HG03175 (cell line): ENCODE measurements at regions not wholly inside any gene's neighbourhood (a gene's known extent, or its start where the extent isn't known, plus 50 kb on each side); places are given as distances from the start of the nearest gene placed in this dataset.
"Not testable (repeated sequence)": the region's sequence is repeated elsewhere in the genome, so short reads cannot be mapped to it uniquely, and the experiment has no call there.

Experiments used
- ATAC-seq: cut with Tn5 transposase; IDR thresholded peaks from one replicate; pipeline ENCODE4 v1.9.1; 2021; ENCODE audit warnings: mild to moderate bottlenecking, moderate library complexity; ENCODE audit not compliant: unreplicated experiment

DNA sequence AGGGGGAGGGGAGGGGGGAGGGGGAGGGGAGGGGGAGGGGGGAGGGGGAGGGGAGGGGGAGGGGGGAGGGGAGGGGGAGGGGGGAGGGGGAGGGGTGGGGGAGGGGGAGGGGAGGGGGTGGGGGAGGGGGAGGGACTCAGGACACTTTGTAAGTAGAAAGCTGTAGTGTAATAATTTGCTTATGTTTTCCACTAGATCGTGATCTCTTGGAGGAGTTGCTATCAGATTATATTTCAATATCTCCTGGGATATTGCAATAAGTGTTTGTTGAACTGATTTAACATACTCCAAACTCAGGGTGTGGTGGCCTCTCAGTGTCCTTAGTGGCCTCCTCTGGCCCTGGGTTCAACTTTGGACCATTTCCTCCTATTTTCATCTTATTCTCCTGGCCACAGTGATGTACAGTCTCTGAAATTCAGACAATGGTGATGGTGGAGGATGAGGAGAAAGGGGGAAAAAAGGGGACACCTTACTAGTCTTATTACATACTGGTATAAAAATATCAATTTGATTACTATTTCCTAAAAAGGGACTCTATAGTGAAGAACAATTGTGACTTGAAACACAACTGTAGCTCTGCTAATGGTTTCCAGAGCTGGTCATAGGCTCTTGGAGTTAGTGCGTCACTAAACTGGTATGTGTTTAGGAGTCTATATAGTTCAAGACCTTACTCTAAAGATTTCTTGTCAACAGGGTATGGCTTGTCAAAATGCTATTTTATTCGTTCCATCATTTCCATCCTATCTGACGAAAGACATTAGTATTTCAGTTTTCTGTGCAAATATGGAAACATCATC, 89.6 kb downstream of the DDX1 start:
- no peak for ATAC-seq

DNA sequence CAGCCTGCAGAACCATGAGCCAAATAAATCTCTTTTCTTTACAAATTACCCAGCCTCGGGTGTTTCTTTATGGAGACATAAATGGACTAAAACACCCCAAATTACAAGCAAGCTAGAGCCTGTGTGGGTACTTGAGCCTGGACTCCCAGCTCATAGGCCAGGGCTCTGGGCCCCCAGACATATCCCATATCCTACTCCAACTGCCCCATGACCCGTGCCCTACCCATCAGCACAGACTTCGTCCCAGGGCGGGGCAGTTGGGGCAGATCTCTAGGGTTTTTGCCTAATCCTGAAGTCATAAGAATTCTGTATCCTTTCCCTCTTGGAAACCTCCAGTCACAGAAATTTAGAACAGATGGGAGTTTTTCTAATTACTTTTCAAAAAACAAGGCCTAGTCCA, 90.7 kb downstream of the DDX1 start:
- ATAC-seq = no peak

DNA sequence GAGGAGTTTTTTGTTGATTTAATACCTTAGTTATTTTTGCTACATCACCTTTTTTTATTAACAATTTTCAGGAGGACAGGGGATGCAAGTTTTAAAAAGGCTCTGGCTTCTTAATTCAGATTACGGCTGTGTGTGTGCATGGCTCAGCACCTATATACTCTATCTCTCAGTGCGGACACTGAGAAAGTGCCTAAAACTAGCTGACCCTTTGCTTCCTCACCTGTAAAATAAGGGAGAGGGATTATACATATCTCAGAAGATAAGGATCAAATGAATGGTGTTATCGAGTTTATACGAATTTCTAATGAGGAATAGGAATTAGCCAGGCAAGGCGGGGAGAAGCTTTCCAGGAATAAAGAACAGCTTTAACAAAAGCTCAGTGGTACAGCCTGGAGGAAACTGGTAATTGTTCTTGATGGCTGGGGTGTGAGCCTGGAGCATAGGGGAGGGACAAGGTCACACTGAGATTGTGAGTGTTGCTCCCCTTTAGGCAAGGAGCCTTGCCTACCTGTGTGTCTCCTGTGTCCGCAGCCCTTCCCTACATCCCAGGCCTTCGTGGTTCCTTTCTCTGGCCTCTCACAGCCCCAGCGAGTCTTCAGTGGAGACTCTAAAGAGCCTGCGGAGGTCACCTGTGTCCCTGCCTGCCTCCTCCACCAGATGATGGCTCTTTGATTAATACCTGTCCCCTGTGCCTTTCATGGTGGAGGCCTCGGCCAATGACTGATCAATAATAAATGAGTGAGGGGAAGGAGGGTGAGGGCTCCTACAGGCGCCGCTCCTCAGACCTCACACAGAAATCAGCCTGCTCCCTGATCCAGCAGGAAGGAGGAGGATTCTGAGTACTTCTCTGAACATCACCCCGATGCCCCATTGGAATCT, 92.7 kb downstream of the DDX1 start:
- ATAC-seq = no peak

DNA sequence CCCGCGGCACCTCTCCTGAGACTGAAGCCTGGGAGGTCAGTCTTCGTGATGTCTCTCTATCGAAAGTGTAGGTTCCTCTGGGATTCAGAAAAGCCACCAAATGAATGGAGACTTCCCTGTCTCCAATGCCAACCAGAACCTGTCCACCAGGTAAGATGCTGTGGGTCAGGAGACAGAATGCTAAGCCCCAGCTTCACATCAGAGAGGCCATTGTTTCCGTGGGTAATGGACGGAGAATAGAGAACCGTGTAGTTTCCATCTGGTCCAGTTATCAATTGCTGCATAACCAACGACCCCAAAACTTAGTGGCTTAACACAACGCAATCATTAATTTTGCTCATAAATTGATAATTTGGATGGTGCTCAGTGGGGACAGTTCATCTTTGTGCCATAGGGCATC, 93.5 kb downstream of the DDX1 start:
- ATAC-seq = no peak

DNA sequence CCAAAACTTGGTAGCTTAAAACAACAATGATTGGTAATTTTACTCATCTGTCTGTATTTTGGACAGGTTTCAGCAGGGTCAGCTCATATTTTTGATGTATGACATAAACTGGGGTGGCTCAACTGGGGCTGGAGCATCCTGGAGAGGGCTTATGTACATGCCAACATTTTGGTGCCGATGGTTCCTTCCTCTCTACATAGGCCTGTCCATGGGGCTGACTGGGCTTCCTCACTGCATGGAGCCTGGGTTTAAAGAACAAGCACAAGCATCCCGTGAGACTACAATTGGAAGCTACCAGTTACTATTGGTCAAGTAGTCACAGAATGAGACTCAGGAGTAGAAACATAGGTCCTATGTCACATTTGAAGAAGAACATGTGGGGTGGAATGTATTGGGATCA, 95.0 kb downstream of the DDX1 start:
- ATAC-seq = no peak

DNA sequence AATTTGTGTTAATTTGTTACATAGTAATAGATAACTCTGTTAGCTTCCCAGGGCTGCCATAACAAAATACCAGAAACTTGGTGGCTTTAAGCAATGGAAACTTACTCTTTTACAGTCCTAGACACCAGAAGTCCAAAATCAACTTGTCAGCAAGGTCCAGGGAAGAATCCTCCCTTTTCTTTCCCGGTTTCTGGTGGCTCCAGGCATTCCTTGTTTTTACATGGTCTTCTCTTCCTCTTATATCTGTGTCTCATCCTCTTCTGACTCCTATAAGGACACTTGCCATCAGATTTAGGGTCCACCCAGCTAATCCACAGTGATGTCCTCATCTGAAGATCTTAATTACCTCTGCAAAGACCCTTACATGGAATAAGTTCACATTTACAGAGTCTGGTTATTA, 95.6 kb downstream of the DDX1 start:
- no peak for ATAC-seq

DNA sequence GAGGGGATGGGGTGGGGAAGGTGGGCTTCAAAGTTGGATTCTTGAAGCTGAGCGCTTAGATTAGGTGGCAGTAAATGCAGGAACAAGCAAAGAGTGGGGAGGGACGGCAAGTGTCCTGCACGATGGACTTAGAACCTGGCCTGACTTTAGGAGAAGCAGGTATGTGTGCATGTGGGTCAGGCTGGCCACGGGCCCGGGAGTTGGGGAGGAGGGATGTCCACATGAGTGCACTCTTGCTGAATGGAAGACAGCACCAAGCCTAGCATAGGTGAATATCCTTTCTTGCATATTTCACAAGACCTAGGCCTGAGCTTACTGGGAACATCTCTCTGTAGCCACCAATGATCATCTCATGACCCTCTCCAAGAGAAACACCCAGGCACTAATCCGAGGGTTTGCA, 96.1 kb downstream of the DDX1 start:
- ATAC-seq = no peak

DNA sequence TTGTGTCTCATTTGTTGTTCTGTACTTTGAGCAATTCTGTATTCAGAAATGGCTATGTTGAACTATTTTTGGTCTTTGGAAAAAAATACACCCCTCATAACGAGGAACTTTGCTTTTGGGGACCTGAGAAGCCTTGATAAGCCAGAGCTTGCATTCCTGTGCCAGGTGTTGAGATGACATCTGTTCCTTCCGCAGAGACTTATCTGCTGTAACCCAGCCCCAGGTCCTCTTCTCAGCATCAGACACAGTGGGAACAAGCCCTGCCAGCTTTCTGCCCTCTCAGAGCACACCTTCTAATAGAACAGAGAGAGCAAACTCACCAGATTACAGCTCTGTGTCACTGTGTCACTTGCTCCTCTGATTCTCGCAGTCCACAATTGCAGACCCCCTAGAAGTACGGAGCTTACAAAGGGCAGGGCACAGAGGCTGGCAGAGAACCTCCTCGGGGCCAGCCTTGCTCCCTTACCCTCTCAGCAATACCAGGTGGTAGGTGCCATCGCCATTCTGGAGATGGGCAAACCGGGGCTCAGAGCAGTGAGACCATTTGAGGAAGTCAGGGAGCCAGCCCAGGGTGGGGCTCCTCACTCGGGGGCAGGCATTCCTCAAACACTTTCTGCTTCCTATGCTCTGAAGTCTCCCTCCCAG, 97.4 kb downstream of the DDX1 start:
- no peak for ATAC-seq

DNA sequence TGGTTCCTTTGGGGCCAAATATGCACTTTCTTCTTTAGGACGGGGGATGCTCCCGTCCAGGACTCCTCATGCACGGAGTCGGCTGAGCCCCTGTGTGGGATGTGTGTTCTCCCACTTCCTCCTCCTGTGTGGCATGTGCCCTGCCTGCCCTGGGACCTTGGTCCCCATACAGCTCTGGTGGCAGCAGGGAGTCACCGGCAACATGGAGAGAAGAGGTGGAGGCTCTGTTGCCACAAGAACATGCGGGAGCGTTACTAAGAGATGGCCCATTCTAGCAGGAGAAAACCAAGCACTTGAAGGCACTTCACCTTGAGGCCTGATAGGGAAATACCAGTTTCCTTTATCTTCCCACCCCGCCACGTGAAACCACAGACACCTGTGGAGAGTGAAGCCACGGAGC, 98.0 kb downstream of the DDX1 start:
- ATAC-seq = no peak

DNA sequence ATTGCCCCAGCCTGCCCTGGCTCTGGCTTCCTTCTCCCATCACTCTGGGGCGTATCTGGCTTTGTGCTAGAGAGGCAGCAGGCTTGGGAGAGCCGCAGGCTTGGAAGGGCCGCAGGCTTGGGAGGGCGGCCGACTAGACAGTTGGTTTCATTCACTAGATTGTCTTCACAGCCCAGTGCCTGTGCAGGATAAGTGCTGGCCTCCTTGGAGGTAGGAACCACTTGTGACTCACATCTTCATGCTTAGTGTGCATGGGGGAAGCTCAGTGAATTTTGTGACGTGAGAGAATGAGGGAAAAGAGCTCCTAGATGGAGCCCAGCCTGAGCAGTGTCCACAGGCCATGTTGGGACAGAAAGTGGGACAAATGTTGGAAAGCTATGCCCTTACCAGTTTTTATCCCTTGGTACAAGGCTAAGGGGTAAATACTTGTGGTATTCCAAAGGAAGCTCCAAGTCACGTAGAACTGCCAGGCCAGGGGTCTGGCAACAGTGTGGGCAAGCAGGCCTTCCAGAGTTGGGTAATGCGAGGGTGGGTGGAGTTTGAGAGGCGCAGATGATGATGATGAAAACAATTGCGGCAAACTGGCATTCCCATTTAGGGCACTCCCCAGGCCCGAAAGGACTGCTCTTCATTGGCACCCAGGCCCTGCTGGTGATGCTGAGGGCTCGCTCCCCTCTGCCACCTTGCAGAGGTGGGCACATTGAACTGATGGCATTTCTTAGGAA, 100.1 kb downstream of the DDX1 start:
- no peak for ATAC-seq

DNA sequence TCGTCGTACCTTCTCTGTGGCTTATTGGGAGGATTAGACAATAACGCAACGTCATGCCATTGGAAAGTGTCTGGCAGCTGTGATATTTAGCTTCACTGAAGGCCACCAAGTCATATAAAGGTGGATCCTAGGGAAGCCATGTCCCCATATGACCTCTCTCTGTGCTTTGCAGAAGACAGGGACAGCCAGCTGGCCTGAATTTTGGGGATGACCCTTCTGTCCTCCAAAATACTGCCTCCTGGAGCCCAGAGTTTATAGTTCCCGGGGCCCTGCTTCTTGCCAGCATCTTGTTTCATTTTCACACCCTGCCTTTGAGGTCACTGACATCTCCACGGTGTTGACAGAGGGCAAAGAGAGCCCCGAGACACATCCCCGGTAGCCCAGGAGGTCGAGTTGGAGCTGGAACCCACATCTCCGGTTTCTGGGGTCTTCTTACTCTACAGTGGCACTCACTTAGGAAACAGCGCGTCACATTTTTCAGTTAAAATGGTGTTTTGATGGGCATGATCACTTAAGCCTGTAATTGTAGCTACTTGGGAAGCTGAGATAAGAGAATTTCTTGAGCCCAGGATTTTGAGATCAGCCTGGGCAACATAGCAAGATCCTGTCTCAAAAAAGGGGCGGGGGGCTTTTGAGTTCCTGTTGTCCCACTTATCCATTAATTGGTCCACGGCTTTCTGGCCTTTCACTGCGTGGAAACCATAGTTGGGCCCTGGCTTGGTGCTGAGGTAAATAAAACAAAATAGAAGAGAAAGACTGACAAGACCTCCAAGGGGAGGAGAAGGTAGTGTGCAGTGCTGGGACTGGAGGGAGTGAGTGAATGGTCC, 101.1 kb downstream of the DDX1 start:
- ATAC-seq = no peak

DNA sequence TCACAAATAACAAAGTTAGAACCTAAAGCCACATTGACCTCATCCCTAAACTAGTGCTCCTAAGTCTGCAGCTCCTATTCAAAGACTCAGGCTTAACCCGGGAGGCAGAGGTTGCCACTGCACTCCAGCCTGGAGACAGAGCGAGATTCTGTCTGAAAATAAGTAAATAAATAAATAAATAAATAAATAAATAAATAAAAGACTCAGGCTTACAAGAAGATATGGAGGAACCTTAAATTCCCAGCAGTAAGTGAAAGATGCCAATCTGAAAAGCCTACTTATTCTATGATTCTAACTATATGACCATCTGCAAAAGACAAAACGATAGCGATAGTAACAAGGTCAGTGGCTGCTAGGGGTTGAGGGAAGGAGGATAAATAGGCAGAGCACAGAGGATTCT, 101.7 kb downstream of the DDX1 start:
- ATAC-seq = no peak

DNA sequence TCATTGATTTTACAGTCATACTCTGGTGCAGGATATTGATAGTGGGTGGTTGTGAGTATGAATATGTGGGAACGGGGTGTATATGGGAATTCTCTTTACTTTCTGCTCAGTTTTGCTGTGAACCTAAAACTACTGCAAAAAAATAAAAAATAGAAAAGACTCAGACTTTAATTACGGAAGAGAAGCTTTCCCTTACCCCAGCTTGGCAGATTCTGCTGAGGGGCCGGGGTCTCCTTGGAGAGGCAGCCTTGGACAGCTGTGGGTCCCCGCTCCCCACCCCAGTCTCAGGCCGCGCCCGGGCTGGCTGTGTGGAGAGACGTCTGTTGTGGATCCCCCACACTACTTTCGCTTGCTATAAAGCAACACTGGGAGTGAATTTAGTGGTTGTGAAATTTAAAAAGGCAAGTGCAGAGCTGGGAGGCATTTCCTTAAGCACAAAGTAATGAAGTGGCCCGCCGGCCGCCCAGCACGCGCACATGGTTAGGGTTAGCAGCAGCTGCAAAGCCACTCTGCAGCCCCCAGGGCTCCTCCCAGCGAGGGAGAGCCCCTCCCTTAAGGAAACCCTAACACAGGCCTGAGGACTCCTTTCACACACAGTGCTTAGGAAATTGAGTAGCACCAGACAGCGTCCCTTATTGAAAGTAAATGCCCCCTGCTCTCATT, 102.4 kb downstream of the DDX1 start:
- ATAC-seq = no peak

DNA sequence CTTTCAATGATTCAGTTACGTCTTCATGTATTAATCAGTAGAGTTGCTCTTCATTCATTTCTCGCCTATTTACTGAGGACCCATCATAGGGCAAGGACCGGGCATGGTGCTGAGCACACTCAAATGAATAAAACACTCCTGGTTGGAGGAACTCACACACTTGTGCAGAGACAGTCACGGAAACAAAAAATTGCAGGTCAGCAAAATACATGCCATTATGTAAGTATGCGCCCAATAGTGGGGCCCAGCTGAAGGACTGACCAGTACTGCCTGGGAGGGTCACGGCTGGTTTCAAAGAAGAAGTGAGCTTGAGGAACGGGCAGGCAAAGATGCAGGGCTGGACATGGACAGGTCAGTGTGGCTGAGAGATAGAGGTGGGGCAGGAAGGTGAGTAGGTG, 102.9 kb downstream of the DDX1 start:
- no peak for ATAC-seq

DNA sequence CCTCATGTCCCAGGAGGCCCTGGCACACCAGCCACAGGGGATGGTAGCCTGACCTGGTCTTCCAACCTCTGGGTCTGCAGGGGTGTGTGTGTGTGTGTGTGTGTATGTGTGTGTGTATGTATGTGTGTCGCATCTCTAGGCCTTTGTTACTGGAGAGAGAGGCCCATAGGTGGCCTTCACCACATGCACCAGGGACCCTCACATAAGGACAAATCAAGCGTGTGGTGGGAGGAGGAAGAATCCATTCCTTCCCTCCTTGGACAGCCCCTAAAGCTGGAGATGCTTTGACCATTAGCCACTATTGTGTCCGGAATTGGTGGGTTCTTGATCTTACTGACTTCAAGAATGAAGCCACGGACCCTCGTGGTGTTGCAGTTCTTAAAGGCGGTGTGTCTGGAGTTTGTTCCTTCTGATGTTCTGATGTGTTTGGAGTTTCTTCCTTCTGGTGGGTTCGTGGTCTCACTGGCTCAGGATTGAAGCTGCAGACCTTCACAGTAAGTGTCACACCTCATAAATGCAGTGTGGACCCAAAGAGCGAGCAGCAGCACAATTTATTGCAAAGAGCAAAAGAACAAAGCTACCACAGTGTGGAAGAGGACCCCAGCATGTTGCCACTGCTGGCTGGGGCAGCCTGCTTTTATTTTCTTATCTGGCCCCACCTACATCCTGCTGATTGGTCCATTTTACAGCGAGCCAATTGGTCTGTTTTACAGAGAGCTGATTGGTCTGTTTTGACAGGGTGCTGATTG, 104.1 kb downstream of the DDX1 start:
- no peak for ATAC-seq

DNA sequence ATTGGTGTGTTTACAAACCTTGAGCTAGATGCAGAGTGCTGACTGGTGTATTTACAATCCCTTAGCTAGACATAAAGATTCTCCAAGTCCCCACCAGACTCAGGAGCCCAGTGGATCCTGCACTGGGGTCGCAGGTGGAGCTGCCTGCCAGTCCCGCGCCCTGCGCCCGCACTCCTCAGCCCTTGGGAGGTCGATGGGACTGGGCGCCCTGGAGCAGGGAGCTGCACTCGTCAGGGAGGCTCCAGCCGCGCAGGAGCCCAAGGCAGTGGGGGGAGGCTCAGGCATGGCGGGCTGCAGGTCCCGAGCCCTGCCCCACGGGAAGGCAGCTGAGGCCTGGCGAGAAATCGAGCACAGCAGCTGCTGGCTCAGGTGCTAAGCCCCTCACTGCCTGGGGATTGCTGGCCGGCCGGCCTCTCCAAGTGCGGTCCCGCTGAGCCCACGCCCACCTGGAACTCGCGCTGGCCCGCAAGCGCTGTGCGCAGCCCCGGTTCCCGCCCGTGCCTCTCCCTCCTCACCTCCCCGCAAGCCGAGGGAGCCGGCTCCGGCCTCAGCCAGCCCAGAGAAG, 105.0 kb downstream of the DDX1 start:
- not testable (repeated sequence) for ATAC-seq

DNA sequence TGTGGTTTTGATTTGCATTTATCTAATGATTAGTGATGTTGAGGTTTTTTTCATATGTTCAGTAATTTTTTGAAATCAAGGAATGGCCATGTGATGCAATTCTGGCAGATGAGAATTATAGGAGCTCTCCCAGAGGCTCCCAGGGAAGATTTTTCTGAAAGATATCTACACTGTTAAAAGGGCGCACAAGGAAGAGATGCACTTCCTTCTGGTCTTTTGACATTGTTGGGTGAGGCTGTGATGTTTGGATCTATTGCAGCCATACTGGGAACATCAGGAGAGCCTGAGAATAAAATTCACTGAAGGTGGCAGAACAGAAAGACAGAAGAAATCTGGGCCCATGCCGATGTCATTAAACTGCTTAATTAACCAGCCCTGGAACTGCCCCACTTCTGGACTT, 108.5 kb downstream of the DDX1 start:
- no peak for ATAC-seq

DNA sequence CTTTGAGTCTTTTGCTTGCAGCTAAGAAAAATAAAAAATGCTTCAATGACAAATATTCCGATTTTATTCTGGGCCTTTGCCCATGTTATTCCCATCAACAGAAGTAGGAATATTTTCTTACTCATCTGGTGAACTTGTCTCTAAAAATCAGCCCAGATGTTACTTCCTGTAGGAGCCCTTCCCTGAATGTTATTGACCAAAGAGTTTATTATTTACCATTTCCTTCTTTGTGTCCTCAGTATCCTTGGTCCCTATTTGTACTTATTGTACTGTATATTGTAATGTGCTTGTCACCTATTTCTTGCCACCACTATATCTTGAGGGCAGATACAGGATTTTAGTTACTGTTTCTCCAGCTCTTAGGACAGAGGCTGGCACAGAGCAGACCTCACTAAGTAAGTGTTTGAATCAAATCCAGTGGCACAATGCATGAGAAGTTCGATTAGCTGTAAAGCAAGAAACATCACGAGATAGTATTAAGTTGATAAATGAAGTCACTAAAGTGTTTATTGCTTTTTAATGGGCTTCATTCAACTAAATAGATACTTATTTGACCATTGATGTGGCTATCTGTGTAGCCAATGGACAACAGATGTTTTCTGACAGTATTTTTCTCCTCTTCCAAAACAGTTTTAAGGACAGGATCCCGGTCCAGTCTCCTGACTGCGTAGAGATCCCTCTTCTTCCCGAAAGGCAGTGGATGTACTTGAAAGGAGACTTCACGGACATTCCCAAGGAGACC, 109.1 kb downstream of the DDX1 start:
- ATAC-seq = no peak
